ENCODE measurements at regions not wholly inside any gene's neighbourhood (a gene's known extent, or its start where the extent isn't known, plus 50 kb on each side); places are given as distances from the start of the nearest gene placed in this dataset.
"Not testable (repeated sequence)": the region's sequence is repeated elsewhere in the genome, so short reads cannot be mapped to it uniquely, and the experiment has no call there.

DNA sequence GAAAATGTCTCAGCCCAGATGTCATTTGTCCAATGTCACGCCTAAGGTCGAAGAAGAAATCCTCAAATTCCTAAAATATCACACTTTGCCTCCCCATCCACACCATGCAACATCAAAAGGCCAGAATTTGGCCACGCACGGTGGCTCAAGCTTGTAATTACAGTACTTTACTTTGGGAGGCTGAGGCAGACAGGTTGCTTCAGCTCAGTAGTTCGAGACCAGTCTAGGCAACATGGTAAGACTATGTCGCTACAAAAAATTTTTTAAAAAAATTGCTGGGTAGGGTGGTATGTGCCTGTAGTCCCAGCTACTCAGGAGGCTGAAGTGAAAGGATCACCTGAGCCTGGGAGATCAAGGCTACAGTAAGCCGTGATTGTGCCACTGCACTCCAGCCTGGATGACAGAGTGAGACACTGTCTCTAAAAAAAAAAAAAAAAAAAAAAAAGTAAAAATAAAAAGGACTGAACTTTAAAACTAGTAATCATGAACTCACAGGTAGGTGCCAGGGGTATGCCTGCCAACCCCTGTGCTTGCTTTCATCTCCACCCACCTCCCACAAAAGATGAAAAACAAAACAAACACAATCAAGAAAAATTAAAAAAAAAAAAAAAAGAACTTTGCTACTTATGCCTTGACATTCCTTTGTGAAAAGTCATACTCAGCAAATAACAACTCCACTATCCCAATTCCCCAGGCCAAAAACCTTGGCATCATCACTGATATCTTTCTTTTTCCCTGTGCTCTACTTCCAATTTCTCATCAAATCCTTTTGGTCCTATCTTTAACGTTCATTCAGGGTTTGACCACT, 81.3 kb downstream of the SYT15 start:
- H3K79me2 ChIP-seq (ENCODE audit: insufficient read depth, low read length); H3K27ac Mint-ChIP-seq; H3K27me3 Mint-ChIP-seq (ENCODE audit: low read depth in 3 of 3); H3K36me3 Mint-ChIP-seq; H3K4me3 Mint-ChIP-seq; H3K27me3 ChIP-seq (ENCODE audit: control insufficient read depth in 2 of 2, insufficient read depth in 2 of 2, low read length in 2 of 2); H3K36me3 ChIP-seq (replicated peaks in 1 of 2; ENCODE audit: control insufficient read depth in 1 of 2, insufficient read depth in 2 of 2, low read length in 2 of 2); H3K9me3 ChIP-seq (replicated peaks in 1 of 2; ENCODE audit: control insufficient read depth in 1 of 2, insufficient read depth in 1 of 2, low read length in 2 of 2); H2AFZ ChIP-seq (ENCODE audit: insufficient read depth, low read depth, low read length, poor library complexity, severe bottlenecking); H3K9me3 Mint-ChIP-seq; H3K4me1 Mint-ChIP-seq; intact Hi-C loops (cut with micrococcal nuclease); H3K9ac ChIP-seq (ENCODE audit: insufficient read depth, low read length, poor library complexity, severe bottlenecking); H3K4me3 ChIP-seq (replicated peaks in 1 of 3; ENCODE audit: low read depth in 2 of 3, low read length in 3 of 3); DNase-seq; H3K4me2 ChIP-seq (replicated peaks; ENCODE audit: extremely low read depth, low read length, poor library complexity, severe bottlenecking); H3K27ac ChIP-seq (ENCODE audit: low read depth in 1 of 2, low read length in 2 of 2); H4K20me1 ChIP-seq (ENCODE audit: insufficient read depth, low read length); H3K4me1 ChIP-seq (ENCODE audit: control insufficient read depth in 1 of 2, insufficient read depth in 2 of 2, low read length in 2 of 2): not testable (repeated sequence)
- WGBS (ENCODE audit: insufficient coverage) = no CpG with 5 or more reads among the region's 8 CpGs

DNA sequence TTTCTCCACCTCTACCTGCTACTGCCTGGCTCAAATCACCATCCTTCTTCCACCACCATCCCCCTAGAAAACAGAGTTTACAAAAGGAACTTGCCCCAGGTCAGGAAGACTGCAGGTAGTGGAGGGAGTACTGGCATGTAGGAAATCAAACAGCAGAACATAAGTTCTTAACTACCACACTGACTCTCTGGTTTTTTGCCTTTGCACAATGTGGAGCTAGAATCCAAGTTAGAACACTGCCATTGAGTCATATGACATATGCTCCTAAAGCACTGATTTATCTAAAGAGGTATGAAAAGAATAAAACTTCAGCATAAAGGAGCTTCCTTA, 81.9 kb downstream of the SYT15 start:
- H3K9ac ChIP-seq (ENCODE audit: insufficient read depth, low read length, poor library complexity, severe bottlenecking); H3K27me3 ChIP-seq (ENCODE audit: control insufficient read depth in 2 of 2, insufficient read depth in 2 of 2, low read length in 2 of 2): not testable (repeated sequence)

DNA sequence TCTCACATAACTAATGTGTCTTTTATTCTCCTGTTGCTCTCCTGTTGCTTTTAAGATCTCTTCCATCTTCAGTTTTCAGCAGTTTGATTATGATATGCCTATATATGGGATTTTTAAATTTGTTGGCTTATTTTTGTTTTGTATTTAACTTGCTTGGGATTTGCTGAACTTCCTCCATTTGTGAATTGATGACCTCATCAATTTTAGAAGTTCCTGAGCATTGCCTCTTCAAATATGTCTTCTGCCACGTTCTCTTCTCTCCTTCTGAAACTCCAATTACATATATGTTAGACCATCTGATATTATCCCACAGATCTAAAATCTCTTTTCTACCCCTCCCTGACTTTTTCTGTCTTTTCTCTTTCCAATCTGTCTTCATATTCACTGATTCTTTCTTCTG, 86.6 kb downstream of the SYT15 start:
- WGBS (ENCODE audit: insufficient coverage) = no CpG with 5 or more reads among the region's 1 CpG
- H2AFZ ChIP-seq (ENCODE audit: insufficient read depth, low read depth, low read length, poor library complexity, severe bottlenecking); H3K4me3 Mint-ChIP-seq; H3K27ac ChIP-seq (ENCODE audit: low read depth in 1 of 2, low read length in 2 of 2); H3K36me3 Mint-ChIP-seq; H3K9me3 Mint-ChIP-seq; H3K79me2 ChIP-seq (ENCODE audit: insufficient read depth, low read length); H3K9me3 ChIP-seq (replicated peaks in 1 of 2; ENCODE audit: control insufficient read depth in 1 of 2, insufficient read depth in 1 of 2, low read length in 2 of 2); DNase-seq; H4K20me1 ChIP-seq (ENCODE audit: insufficient read depth, low read length); H3K4me3 ChIP-seq (replicated peaks in 1 of 3; ENCODE audit: low read depth in 2 of 3, low read length in 3 of 3); H3K4me2 ChIP-seq (replicated peaks; ENCODE audit: extremely low read depth, low read length, poor library complexity, severe bottlenecking); H3K9ac ChIP-seq (ENCODE audit: insufficient read depth, low read length, poor library complexity, severe bottlenecking); H3K27ac Mint-ChIP-seq; H3K36me3 ChIP-seq (replicated peaks in 1 of 2; ENCODE audit: control insufficient read depth in 1 of 2, insufficient read depth in 2 of 2, low read length in 2 of 2); intact Hi-C loops (cut with micrococcal nuclease); H3K27me3 Mint-ChIP-seq (ENCODE audit: low read depth in 3 of 3); H3K4me1 Mint-ChIP-seq; H3K4me1 ChIP-seq (ENCODE audit: control insufficient read depth in 1 of 2, insufficient read depth in 2 of 2, low read length in 2 of 2); H3K27me3 ChIP-seq (ENCODE audit: control insufficient read depth in 2 of 2, insufficient read depth in 2 of 2, low read length in 2 of 2): not testable (repeated sequence)

More for the DNA sequence above, 81.9 kb downstream of the SYT15 start:
- H3K79me2 ChIP-seq (ENCODE audit: insufficient read depth, low read length); H3K4me1 ChIP-seq (ENCODE audit: control insufficient read depth in 1 of 2, insufficient read depth in 2 of 2, low read length in 2 of 2); H3K4me1 Mint-ChIP-seq; H2AFZ ChIP-seq (ENCODE audit: insufficient read depth, low read depth, low read length, poor library complexity, severe bottlenecking); H3K9me3 Mint-ChIP-seq; H3K4me2 ChIP-seq (replicated peaks; ENCODE audit: extremely low read depth, low read length, poor library complexity, severe bottlenecking); H3K4me3 Mint-ChIP-seq; H3K36me3 ChIP-seq (replicated peaks in 1 of 2; ENCODE audit: control insufficient read depth in 1 of 2, insufficient read depth in 2 of 2, low read length in 2 of 2); H3K27me3 Mint-ChIP-seq (ENCODE audit: low read depth in 3 of 3); H4K20me1 ChIP-seq (ENCODE audit: insufficient read depth, low read length); H3K4me3 ChIP-seq (replicated peaks in 1 of 3; ENCODE audit: low read depth in 2 of 3, low read length in 3 of 3); H3K27ac Mint-ChIP-seq; intact Hi-C loops (cut with micrococcal nuclease); H3K9me3 ChIP-seq (replicated peaks in 1 of 2; ENCODE audit: control insufficient read depth in 1 of 2, insufficient read depth in 1 of 2, low read length in 2 of 2); H3K27ac ChIP-seq (ENCODE audit: low read depth in 1 of 2, low read length in 2 of 2); H3K36me3 Mint-ChIP-seq; DNase-seq: not testable (repeated sequence)

DNA sequence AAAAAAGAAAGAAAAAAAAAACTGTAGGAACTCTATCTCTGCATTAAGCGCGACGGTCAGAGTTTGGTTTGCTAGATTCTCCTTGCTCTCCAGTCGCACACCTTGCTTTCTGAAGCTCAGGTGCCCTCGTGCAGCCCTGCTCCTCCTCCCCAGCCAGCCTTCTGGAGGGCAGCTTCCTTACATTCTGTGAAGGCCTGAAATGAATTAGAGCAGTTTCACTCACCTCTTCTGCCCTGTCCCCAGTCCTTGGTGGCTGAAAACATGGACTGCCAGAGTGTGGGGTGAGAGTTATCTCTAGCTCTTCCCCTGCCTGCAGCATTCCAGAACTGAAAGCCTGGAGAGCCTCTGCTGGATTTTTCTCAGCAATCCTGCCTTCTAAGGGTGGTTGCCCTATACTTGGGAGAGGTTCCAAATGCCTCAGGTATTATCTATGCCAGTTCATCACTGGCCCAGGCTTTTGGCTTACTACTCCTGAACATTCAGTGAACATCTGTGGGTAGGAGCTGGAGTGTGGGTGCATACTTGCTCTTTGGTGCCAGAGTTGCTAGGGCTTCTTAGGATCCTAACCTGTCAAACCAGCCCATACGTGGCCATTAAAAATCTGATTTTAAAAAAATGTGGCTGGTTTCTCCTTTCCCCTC, 89.5 kb downstream of the SYT15 start:
- H3K36me3 ChIP-seq (replicated peaks in 1 of 2; ENCODE audit: control insufficient read depth in 1 of 2, insufficient read depth in 2 of 2, low read length in 2 of 2); H3K9me3 Mint-ChIP-seq; H3K27me3 ChIP-seq (ENCODE audit: control insufficient read depth in 2 of 2, insufficient read depth in 2 of 2, low read length in 2 of 2); H4K20me1 ChIP-seq (ENCODE audit: insufficient read depth, low read length); H3K9ac ChIP-seq (ENCODE audit: insufficient read depth, low read length, poor library complexity, severe bottlenecking); H3K4me3 ChIP-seq (replicated peaks in 1 of 3; ENCODE audit: low read depth in 2 of 3, low read length in 3 of 3); DNase-seq; H3K27ac Mint-ChIP-seq; H3K27ac ChIP-seq (ENCODE audit: low read depth in 1 of 2, low read length in 2 of 2); H3K4me3 Mint-ChIP-seq; H3K4me2 ChIP-seq (replicated peaks; ENCODE audit: extremely low read depth, low read length, poor library complexity, severe bottlenecking); H3K79me2 ChIP-seq (ENCODE audit: insufficient read depth, low read length); H3K27me3 Mint-ChIP-seq (ENCODE audit: low read depth in 3 of 3); H2AFZ ChIP-seq (ENCODE audit: insufficient read depth, low read depth, low read length, poor library complexity, severe bottlenecking); H3K4me1 Mint-ChIP-seq; intact Hi-C loops (cut with micrococcal nuclease); H3K4me1 ChIP-seq (ENCODE audit: control insufficient read depth in 1 of 2, insufficient read depth in 2 of 2, low read length in 2 of 2); H3K36me3 Mint-ChIP-seq; H3K9me3 ChIP-seq (replicated peaks in 1 of 2; ENCODE audit: control insufficient read depth in 1 of 2, insufficient read depth in 1 of 2, low read length in 2 of 2): not testable (repeated sequence)
- no CpG with 5 or more reads among the region's 6 CpGs for WGBS (ENCODE audit: insufficient coverage)
